HG02759 (cell line): ENCODE measurements at regions not wholly inside any gene's neighbourhood (a gene's known extent, or its start where the extent isn't known, plus 50 kb on each side); places are given as distances from the start of the nearest gene placed in this dataset.

ENCODE experiments used
- ATAC-seq: cut with Tn5 transposase; IDR thresholded peaks from one replicate; pipeline ENCODE4 v1.9.1; 2021; ENCODE audit warnings: mild to moderate bottlenecking, moderate library complexity; ENCODE audit not compliant: unreplicated experiment

DNA sequence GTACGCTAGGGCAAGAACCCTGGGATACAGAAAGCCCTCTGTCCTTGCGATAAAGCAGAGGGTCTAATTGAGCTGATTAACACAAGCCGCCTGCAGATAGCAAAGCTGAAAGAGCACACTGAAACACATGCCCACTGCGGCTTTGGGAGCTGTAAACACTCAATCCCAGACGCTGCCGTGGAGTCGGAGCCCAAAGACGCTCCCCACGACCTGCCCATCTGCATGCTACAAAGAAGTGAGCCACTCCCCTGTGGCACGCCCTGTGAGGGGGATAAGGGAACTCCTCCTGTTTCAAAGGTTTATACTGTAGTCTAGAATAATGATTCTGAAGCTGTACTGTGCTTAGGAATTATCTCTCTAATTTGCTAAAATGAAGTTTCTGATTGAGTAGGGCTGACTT lies 985.6 kb upstream of the GHITM start:
- ATAC-seq: no peak

DNA sequence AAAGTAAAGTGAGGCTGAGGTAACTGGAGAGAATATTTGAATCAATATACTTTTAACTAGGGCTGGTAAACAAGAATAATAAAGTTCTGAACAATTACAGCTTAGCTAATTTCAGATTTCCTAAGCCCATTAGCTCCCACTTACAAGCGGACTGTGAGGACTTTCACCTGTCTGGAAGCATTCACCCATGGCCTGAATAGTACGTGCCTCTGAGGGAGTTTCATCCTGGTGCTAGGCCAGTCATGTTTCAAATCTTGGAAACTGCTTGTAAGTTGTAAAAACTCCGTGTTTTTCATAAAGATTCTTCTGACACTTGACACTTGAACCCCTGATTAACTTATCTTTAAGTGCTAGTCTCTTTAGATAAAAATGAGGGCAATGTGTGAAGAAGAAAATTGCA lies 975.2 kb upstream of the GHITM start:
- no peak for ATAC-seq

DNA sequence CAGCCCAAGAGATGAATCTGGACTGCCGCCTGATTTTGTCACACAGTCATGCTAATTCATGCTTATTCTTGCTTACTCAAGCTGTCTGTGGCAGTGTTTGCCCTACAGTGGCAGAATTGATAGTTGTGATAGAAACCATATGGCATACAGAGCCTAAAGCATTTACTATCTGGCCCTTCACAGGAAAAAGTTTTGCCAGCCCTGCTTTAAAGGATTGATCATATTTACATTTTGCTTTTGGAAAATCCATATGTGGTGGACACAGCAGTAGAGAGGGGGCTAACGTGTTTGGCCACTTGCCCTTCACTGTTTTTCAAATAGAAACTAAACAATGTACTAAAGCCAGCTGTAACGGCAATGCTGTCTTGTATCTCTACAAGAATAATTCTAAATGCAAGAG lies 974.0 kb upstream of the GHITM start:
- ATAC-seq: no peak

DNA sequence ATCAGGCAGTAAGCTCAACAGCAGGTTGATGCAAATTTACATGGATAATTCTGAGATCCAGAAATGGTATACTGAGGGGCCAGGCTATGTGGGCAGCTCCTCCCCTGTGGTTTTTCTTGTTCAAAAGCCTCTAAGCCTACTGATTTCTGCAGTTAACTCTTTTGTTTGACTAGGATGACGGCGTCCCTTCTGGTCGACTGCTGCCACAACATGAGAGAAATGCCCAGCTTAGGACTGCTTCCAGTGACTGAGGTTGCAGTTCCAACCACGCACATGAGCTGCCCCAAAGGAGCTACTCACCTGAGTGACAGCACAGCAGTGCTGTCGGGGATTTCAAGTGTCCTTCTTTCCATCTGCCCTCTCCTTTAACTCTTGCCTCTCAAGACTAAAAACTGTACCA lies 973.0 kb upstream of the GHITM start:
- no peak for ATAC-seq

DNA sequence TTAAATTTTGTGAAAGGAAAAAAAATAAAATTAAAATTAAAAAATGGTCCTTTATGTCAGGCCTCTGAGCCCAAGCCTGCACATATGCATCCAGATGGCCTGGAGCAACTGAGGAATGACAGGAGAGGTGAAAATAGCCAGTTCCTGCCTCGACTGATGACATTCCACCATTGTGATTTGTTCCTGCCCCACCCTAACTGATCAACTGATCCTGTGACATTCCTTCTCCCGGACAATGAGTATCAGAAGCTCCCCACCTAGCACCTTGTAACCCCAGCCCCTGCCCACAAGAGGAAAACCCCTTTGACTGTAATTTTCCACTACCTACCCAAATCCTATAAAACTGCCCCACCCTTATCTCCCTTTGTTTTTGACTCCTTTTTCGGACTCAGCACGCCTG lies 972.2 kb upstream of the GHITM start:
- ATAC-seq: no peak

DNA sequence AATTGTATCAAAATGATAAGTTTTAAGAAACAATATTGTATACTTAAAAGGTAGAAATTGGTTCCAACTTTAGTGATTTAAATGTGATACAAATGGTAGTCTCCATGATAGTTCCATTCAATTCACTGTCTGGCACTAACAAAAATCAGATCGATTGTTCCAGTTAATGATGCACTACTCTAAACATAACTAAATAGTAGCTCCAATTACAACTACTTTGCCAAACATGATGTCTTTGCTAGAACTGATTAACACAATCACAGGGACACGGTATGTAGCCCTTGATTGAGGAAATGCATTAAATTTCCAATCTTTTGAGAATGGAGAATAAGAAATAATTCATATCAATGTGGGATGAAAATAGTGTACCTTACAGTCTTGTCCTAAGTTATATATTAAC lies 962.4 kb upstream of the GHITM start:
- no peak for ATAC-seq

DNA sequence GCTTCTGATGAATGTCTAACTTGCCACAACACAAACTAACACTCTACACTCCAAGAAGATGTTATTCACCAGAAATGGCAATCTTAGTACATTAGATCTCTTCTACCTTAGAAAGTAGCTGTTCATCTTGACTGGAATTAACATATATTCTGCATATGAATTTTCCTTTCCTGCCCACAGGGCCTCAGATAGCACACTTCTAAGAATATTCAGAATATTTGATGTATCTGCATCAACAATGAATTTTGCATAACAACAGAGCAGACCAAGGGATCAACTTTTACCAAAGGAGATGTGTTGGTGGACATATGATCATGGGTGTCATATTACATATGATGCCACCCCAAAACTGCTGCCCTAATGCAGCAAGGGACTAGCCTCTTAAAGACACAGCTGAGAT lies 960.8 kb upstream of the GHITM start:
- ATAC-seq: no peak

DNA sequence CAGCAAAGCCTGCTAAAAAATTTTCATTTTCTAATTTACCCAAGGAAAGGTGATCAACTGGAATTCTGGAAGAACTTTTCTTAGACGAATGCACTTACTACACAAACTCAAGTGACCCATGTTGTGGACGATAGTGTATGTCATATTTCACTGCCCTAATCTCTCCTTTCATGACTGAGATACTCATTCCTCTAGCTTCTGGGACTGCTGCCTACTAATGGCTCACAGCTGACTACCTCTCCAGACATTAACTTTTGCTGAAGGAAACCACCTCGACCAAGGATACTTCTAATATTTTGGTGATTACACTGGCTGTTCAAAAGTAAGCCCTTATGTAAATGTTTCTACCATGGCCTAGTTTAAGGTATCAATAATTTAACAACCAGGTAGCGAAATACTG lies 959.9 kb upstream of the GHITM start:
- no peak for ATAC-seq

DNA sequence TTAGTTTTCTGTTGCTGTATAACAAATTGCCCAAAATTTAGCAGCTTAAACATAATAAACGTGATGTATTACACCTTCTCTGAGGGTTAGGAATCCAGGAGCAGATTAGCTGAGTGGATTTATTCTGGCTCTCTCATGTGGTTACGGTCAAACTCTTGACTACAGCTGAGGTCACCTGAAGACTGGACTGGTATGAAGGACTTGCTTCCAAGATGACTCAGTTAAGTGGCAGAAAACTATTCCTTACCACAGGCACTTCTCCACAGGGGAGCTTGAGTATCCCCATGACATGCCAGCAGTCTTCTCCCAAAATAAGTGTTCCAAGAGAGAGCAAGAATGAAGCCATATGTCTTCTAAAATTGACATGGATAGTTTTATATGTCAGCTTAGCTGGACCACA lies 957.2 kb upstream of the GHITM start:
- no peak for ATAC-seq

DNA sequence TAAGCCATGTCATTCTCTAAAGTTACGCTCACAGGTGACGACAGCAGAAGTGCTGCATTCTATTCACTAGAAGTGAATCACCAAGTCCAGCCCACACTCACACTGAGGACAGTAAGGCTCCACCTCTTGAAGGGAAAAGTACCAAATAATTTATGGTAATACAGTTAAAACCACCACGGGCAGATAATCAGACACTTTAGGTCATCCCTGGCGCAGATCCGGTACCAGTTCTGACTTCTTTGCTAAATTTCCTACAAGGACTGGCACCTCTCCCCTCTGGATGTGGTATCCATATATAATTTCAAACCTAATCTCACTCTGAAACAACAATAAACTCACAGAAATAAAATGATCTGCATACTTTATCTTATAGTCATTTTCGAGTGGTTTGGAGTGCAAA lies 954.7 kb upstream of the GHITM start:
- ATAC-seq: no peak

DNA sequence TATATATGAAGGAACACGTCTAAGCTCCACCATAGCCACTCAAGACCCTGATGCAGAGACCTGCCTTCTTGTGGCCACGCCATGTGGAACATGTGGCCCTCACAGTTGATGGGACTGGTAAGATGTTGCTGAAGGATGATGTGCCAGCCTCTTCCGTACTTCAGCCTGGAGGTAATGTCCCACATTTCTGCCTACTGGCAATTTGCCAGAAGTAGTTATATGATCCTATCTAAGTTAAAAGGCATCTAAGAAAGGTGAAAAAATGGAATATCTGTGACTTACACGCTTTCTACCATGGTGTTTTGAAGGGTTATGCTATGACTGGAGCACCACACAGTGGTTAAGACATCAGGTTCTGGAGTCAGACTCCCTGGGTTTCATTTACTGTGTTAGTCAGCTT lies 948.7 kb upstream of the GHITM start:
- ATAC-seq: no peak

DNA sequence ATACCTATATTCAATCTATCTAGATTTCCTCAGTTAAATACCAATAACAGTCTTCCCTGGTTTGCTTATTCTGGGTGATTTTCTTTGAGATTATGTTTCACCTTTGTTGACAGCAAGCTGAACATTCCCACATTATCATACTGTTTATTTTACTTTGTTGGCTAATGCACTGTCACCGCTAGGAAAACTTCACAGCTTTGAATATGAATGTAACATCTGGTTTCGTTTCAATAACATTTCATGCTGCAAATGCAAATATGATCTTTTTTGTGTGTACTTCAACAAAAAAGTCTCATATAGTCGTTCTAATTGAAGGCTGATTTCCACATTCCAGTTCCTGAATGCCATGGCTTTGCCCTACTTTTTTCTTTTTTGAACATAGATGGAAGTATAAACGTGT lies 946.3 kb upstream of the GHITM start:
- ATAC-seq: no peak

DNA sequence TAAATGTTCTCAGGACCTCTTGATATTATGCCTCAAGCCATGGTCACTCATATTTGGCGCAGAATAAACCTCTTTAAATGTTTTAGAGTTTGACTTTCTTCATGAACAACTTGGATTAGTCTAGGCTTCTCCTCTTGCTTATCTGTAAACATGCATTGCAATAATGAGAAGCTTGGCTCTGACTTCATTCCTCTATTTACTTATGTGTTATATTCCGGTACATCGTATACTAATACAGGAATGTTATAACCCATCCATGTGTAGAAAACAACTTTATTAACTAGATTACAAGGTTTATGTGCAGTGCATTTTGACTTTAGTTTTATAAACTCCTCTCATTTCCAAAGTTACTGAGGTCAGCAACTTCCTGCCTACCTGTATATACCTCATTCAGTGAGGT lies 944.3 kb upstream of the GHITM start:
- ATAC-seq: no peak

DNA sequence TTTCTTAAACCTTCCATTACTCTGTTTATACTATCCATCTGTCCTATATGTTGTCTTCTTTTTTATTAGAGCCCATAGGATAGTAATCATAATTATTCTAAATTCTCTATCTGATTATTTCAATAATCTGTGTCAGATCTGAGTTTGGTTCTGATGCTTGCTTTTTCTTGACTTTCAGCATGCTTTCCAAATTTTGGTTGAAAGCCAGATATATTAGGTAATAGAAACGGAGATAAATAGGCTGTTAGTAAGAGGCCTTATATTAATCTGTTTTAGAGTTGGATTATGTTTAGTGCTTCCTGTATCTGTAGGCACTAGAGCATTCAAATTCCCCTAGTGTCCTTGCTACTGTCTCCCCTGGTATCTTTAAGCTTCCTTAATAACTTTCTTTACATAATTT lies 939.9 kb upstream of the GHITM start:
- ATAC-seq: no peak

DNA sequence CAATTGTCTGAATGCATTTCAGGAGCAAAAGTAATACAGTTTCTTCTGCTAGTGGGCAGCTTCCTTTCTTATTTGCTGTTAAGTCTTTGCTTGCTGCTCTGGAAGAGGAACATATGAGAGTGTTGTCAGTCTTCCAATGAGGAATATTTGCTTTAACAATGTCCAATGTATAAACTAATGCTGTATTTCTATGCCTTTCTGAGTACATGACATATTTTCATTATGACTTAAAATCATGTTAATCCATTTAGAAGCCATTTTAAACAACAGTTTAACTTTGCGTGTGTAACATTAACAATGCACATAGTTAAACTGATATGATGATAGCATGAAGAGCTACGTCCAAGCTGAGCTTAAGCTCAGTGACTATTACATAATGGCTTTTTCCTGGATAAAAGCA lies 933.4 kb upstream of the GHITM start:
- no peak for ATAC-seq

DNA sequence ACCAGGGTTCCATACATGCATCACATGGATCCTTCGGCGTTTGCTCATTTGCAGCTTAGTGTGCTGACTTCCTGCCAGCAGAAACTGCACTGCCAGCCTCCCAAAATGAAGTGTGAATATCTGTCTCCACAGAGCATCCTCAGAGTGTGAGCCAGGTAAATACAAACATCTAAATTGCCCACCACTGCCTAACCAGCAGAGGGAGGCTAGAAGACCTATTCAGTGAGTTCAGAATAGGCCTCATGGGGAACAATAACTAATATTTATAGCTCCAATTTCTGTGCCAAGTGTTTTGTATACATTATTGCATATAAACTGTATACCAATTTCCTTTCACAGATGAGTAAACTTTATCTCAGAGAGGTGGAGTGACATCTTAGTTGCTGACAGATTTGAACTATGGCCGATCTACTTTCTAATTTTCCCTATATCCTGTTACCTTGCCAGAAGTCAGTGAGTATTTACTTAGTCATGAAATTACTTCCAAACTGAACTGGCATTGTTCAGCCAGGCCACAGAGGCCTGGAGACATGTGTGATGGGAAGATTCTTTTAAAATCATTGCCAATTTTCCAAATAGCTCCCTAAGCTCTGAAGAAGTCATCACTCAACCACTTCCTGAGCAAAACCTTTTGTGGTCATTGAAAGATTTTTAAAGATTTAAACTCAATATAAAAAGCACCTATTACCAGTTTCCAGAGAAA lies 926.5 kb upstream of the GHITM start:
- no peak for ATAC-seq

DNA sequence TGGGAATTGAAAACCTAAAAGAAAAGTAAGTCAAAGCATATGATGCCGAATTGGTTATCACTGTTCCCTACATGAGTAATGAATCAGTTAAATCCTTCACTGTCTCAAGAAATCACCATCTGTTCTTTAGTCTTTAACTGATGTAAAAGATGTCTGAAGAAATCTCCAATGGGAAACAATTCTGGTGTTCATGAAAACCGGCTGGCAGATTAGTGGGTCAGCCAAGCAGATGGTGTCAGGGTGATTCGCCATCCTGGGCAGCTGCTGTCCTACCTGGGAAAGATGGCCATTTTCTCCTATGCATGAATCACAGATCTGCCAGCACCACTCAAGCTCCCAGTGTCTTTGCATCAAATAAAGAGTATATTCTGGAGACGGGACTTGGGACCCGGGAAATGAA lies 925.2 kb upstream of the GHITM start:
- ATAC-seq: no peak

DNA sequence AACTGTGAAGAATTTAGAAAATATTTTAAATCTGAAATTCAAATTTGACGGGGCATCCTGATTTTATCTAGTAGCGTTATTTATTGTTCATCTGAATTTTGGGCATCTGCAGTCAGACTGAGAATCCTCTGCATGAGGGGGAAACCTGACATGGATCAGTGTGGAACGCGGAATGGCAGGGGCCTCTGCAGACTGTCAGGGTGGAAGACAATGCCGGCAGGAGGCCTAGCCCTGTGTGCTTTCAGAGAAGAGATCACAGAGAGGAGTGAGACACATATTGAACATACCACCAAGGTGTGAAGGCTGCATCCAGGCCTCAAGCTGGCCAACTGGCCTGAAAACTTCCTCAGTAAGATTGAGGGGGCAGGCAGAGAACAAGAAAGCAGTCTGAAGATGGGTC lies 921.1 kb upstream of the GHITM start:
- ATAC-seq: no peak

DNA sequence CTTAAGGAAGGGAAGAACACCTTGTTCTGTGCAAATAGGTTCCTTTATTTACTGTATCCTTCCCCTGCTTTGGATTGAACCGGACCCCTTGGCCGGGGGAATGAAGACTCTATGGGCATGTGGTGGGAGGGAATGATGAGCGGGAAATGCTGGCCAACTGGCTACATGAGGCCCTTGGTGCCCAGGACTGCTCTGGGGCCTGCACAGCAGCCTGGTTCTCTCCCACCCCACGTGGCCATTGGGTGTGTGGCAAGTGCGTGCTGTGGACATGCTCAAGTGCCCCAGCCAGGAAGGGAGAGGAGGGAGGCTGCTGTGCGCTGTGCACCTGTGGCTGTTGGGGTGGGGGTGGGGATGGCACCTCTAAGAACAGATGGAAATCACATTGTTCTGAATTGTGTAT lies 917.0 kb upstream of the GHITM start:
- ATAC-seq: no peak

DNA sequence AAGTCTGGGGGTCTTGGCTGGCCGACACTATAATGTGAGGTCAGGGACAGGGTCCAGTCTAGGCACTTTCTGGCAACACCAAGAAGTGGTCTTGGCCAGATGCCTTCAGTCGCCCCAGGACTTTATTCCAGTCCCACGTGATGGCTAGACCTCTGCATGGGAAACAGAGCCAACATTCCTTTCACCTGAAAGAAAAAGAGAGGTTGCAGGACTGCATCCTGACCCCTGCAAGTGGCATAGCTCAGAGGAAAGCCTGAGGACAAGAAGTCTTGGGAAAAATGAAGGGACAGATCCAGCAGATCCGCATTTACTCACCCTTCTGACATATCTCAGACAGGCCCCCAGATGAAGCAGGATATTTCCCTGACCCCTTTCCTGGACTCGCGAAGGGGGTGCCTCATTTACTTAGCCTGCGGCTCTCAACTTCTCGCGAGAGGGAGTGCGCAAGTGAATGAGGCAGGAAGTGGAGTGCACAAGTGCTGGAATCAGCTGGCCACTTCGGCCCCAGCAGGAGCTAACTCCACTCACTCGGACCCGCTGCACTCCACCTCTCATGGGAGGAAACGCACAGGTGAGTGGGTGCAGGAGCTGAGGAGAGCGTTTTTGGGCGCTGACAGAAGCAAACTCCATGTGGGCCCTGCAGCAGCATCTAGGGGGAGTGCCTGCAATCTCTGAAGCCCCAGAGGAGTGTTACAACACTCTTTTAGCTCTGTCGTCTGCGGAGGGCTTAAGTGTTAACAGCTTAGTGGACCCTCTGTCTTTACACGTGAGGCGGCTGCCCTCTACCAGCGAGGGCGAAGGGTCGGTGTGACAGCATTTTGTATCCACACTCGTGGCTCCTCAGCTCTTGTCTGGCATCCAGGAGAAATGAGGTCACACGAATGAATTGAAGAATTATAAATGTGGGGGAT lies 916.2 kb upstream of the GHITM start:
- ATAC-seq: no peak

DNA sequence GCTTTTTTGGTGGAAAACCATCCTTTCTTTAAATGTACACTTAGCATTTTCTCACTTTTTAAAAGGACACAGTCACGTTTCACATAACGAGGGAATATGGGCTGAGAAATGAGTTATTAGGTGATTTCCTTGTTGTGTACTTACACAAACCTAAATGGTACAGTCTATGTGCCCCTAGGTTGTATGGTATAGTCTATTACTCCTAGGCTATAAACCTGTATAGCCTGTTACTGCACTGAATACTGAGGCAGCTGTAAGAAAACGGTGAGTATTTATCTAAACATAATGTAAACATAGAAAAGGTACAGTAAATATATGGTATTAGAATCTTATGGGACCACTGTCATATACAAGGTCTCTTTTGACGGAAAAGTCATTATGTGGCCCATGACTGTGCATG lies 913.5 kb upstream of the GHITM start:
- ATAC-seq: no peak

DNA sequence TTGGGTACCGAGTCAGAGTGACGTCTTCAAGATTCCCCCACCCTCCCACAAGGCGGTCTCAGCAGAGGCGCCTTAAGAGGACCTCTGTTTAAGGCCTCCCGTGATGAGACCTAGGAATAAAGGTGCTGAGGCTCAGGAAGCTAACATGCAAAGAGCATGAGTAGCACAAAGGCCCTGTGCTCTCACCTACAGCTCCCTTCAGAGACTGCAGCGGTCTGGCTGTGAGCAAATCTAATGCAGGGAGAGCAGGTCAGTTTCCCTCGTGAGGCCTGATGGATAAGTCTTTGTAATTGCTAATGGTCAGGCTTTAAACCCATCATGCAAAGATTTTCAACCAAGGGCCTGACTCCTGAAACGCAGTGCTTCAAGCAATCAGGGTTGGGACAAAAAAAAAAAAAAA lies 909.3 kb upstream of the GHITM start:
- ATAC-seq: no peak

DNA sequence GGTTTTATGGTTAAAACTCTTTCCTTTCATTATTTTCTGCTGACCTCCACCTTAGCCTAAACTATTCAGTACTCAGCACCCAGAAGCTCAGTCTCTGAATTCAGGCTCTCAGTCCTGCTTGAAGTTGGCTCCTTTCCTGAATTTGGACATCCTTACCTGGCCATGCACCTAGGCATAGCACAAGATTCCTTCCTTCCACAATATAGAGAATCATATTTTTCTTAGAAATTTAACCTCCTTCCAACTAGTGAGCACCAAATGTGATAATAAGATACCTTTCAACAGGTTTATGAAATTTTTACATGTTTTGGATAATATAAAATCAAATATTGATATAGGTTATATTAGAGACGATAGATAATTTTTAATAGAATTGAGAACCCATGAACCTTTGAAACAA lies 905.6 kb upstream of the GHITM start:
- no peak for ATAC-seq
